DMS79 (cell line): ENCODE measurements at regions not wholly inside any gene's neighbourhood (a gene's known extent, or its start where the extent isn't known, plus 50 kb on each side); places are given as distances from the start of the nearest gene placed in this dataset.

Source experiments
- DNase-seq: peaks from one replicate; lab custom pipeline; 2025; lab: John Stamatoyannopoulos, UW

- DNase-seq = peak; percentile 95
Measured at GRCh38 chr2:60320724-60321123, 232.7 kb downstream of the BCL11A start.

GRCh38 chr2:60319031-60319547, 234.4 kb downstream of the BCL11A start:
- DNase-seq = no peak

GRCh38 chr2:60318544-60318943, 234.9 kb downstream of the BCL11A start:
- no peak for DNase-seq

- no peak for DNase-seq
Measured at GRCh38 chr2:60317844-60318243, 235.6 kb downstream of the BCL11A start.

GRCh38 chr2:60317034-60317386, 236.4 kb downstream of the BCL11A start:
- DNase-seq = no peak

- no peak for DNase-seq
Measured at GRCh38 chr2:60316381-60317033, 236.9 kb downstream of the BCL11A start.

GRCh38 chr2:60313470-60314172, 239.8 kb downstream of the BCL11A start:
- no peak for DNase-seq

- DNase-seq = no peak
Measured at GRCh38 chr2:60312618-60313017, 240.8 kb downstream of the BCL11A start.

GRCh38 chr2:60311524-60311923, 241.9 kb downstream of the BCL11A start:
- DNase-seq = no peak

- DNase-seq = no peak
Measured at GRCh38 chr2:60309941-60310660, 243.4 kb downstream of the BCL11A start.

GRCh38 chr2:60309336-60309735, 244.1 kb downstream of the BCL11A start:
- DNase-seq = no peak

GRCh38 chr2:60306267-60306861, 247.1 kb downstream of the BCL11A start:
- DNase-seq = no peak

GRCh38 chr2:60303680-60304079, 249.8 kb downstream of the BCL11A start:
- no peak for DNase-seq

- DNase-seq = no peak
Measured at GRCh38 chr2:60302377-60303126, 250.9 kb downstream of the BCL11A start.

- DNase-seq = no peak
Measured at GRCh38 chr2:60301726-60302125, 251.7 kb downstream of the BCL11A start.

- no peak for DNase-seq
Measured at GRCh38 chr2:60299179-60299578, 254.3 kb downstream of the BCL11A start.

GRCh38 chr2:60298006-60298696, 255.3 kb downstream of the BCL11A start:
- DNase-seq = no peak

GRCh38 chr2:60297296-60298005, 256.0 kb downstream of the BCL11A start:
- DNase-seq = no peak

GRCh38 chr2:60296219-60296955, 257.1 kb downstream of the BCL11A start:
- no peak for DNase-seq

- no peak for DNase-seq
Measured at GRCh38 chr2:60295636-60295962, 257.9 kb downstream of the BCL11A start.
